ENCODE measurements at regions not wholly inside any gene's neighbourhood (a gene's known extent, or its start where the extent isn't known, plus 50 kb on each side); places are given as distances from the start of the nearest gene placed in this dataset.

GRCh38 chr13:73610799-73611592 lies 523.2 kb downstream of the KLF12 start:
- H3K27me3 ChIP-seq: no peaks in the 10 kb centered on the region
- H3K27ac ChIP-seq (replicated peaks in 1 of 4): no peak overlapping the region
- 64% methylated on average over 6 of the region's 6 CpGs for WGBS
- no peaks in the 10 kb centered on the region for H3K4me1 ChIP-seq
- intact Hi-C loops (cut with DNase I): no loop called here
- no peak for DNase-seq (ENCODE audit: extremely low spot score)
- no peak overlapping the region for H3K4me3 ChIP-seq
- no peaks in the 10 kb centered on the region for H3K9me3 ChIP-seq
- no peaks in the 10 kb centered on the region for H3K36me3 ChIP-seq
- no peak for TF ChIP-seq POLR2A (IDR thresholded peaks at IDR 0.05; ENCODE audit: low read depth)
- no peak for TF ChIP-seq POLR2AphosphoS5 (IDR thresholded peaks at IDR 0.05)
- no peak for TF ChIP-seq CTCF (IDR thresholded peaks at IDR 0.05)
- TF ChIP-seq EP300 (IDR thresholded peaks at IDR 0.05): no peak

GRCh38 chr13:73608711-73609485 lies 525.3 kb downstream of the KLF12 start:
- 81% methylated on average over 7 of the region's 7 CpGs for WGBS
- no peaks in the 10 kb centered on the region for H3K27me3 ChIP-seq
- H3K36me3 ChIP-seq: no peaks in the 10 kb centered on the region
- no peak for TF ChIP-seq CTCF (IDR thresholded peaks at IDR 0.05)
- TF ChIP-seq EP300 (IDR thresholded peaks at IDR 0.05): no peak
- TF ChIP-seq POLR2A (IDR thresholded peaks at IDR 0.05; ENCODE audit: low read depth): no peak
- TF ChIP-seq POLR2AphosphoS5 (IDR thresholded peaks at IDR 0.05): no peak
- peaks cover 0 to 5% (median 2%) of the 10 kb centered on the region in 4 donors for H3K9me3 ChIP-seq
- DNase-seq (ENCODE audit: extremely low spot score): no peak
- H3K4me3 ChIP-seq: no peak overlapping the region
- H3K27ac ChIP-seq (replicated peaks in 1 of 4): no peak overlapping the region
- H3K4me1 ChIP-seq: no peaks in the 10 kb centered on the region
- intact Hi-C loops (cut with DNase I): no loop called here

- TF ChIP-seq POLR2A (IDR thresholded peaks at IDR 0.05; ENCODE audit: low read depth) (no peak), CTCF (IDR thresholded peaks at IDR 0.05) (no peak), EP300 (IDR thresholded peaks at IDR 0.05) (no peak), POLR2AphosphoS5 (IDR thresholded peaks at IDR 0.05) (no peak)
- no peak for DNase-seq (ENCODE audit: extremely low spot score)
- H3K4me3 ChIP-seq: no peak overlapping the region
- H3K4me1 ChIP-seq: no peaks in the 10 kb centered on the region
- H3K9me3 ChIP-seq: peaks cover 0 to 8% (median 4%) of the 10 kb centered on the region in 4 donors
- intact Hi-C loops (cut with DNase I): no loop called here
- H3K36me3 ChIP-seq: no peaks in the 10 kb centered on the region
- H3K27ac ChIP-seq (replicated peaks in 1 of 4): no peak overlapping the region
- 75% methylated on average over 2 of the region's 2 CpGs for WGBS
- H3K27me3 ChIP-seq: no peaks in the 10 kb centered on the region
These were observed 526.1 kb downstream of the KLF12 start for GRCh38 chr13:73608157-73608516.

GRCh38 chr13:73607489-73608156 lies 526.6 kb downstream of the KLF12 start:
- TF ChIP-seq EP300 (IDR thresholded peaks at IDR 0.05) (no peak), POLR2A (IDR thresholded peaks at IDR 0.05; ENCODE audit: low read depth) (no peak), POLR2AphosphoS5 (IDR thresholded peaks at IDR 0.05) (no peak)
- H3K4me3 ChIP-seq: no peak overlapping the region
- no peaks in the 10 kb centered on the region for H3K36me3 ChIP-seq
- H3K27me3 ChIP-seq: no peaks in the 10 kb centered on the region
- no peak overlapping the region for H3K27ac ChIP-seq (replicated peaks in 1 of 4)
- no peak for DNase-seq (ENCODE audit: extremely low spot score)
- H3K9me3 ChIP-seq: peaks cover 0 to 8% (median 4%) of the 10 kb centered on the region in 4 donors
- WGBS: 85% methylated on average over 6 of the region's 6 CpGs
- no peaks in the 10 kb centered on the region for H3K4me1 ChIP-seq
- intact Hi-C loops (cut with DNase I): no loop called here

- Histone ChIP-seq H3K27ac (replicated peaks in 1 of 4) (no peak overlapping the region), H3K27me3 (no peaks in the 10 kb centered on the region), H3K4me1 (no peaks in the 10 kb centered on the region), H3K4me3 (no peak overlapping the region), H3K36me3 (no peaks in the 10 kb centered on the region), H3K9me3 (peaks cover 0 to 8% (median 4%) of the 10 kb centered on the region in 4 donors)
- no peak for TF ChIP-seq EP300 (IDR thresholded peaks at IDR 0.05)
- no peak for TF ChIP-seq POLR2A (IDR thresholded peaks at IDR 0.05; ENCODE audit: low read depth)
- TF ChIP-seq POLR2AphosphoS5 (IDR thresholded peaks at IDR 0.05): no peak
- TF ChIP-seq CTCF (IDR thresholded peaks at IDR 0.05): no peak
- WGBS: 85% methylated on average over 1 of the region's 1 CpG
- intact Hi-C loops (cut with DNase I): no loop called here
- DNase-seq (ENCODE audit: extremely low spot score): no peak
These were observed 530.6 kb downstream of the KLF12 start for GRCh38 chr13:73603646-73604045.

All from esophagus muscularis mucosa (tissue), 4 donors.